ENCODE measurements at regions not wholly inside any gene's neighbourhood (a gene's known extent, or its start where the extent isn't known, plus 50 kb on each side); places are given as distances from the start of the nearest gene placed in this dataset.
A peak's percentile ranks its signal among the peaks of the same experiment; 100 is the strongest.

DNA sequence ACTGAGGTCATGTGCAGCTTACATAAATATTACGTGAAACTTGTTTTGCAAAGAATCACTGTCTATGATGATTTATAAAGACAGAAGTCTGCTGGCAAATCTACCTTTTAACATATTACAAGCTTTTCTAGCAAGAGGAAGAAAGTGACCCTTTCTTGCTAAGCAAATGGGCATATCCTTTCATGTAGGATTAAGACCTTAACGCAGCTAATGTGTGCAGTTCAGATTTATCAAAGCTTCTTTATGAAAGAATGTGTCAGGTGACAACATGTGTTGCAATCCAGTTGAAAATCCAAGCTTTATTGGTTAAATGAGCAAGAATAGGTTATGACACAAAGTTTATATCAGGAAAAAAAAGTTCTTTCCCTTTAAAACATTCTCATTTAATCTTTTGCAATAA, 115.6 kb upstream of the NBEA start:
- no peak overlapping the region for H3K23ac ChIP-seq (ENCODE audit: low read length)
- H2BK120ac ChIP-seq (ENCODE audit: insufficient read depth, low read length, poor library complexity): no peak overlapping the region
- H2AFZ ChIP-seq (ENCODE audit: insufficient read depth, low read length, poor library complexity): no peak overlapping the region
- H3K9me3 ChIP-seq (ENCODE audit: insufficient read depth, low read depth, low read length): no peaks in the 10 kb centered on the region
- no peak for DNase-seq
- H4K8ac ChIP-seq (ENCODE audit: low read depth, low read length): no peak overlapping the region
- H4K12ac ChIP-seq (ENCODE audit: low read depth, low read length): no peak overlapping the region
- no peak overlapping the region for H2AK5ac ChIP-seq (ENCODE audit: low read length)
- H3K18ac ChIP-seq (ENCODE audit: low read length): no peak overlapping the region
- no peak overlapping the region for H3K9ac ChIP-seq (ENCODE audit: low read length)
- no peak overlapping the region for H3K14ac ChIP-seq (ENCODE audit: low read length)
- no peak overlapping the region for H3K4ac ChIP-seq (ENCODE audit: low read depth, low read length)
- no peak overlapping the region for H3K4me3 ChIP-seq (ENCODE audit: low read depth, low read length)
- WGBS (ENCODE audit: extremely low coverage, insufficient coverage, insufficient read length): no CpG with 5 or more reads among the region's 2 CpGs
- no peak overlapping the region for H2BK5ac ChIP-seq (ENCODE audit: low read depth, low read length, poor library complexity)
- H3K4me1 ChIP-seq (ENCODE audit: control insufficient read depth in 1 of 2, insufficient read depth in 2 of 2, low read length in 2 of 2): no peaks in the 10 kb centered on the region
- no peaks in the 10 kb centered on the region for H3K79me1 ChIP-seq (ENCODE audit: low read length)
- no peaks in the 10 kb centered on the region for H3K27me3 ChIP-seq (ENCODE audit: insufficient read depth, low read length)
- H2BK12ac ChIP-seq (ENCODE audit: low read length): no peak overlapping the region
- H3K79me2 ChIP-seq (ENCODE audit: control insufficient read depth, insufficient read depth, low read length, poor library complexity): no peaks in the 10 kb centered on the region
- H3K27ac ChIP-seq (ENCODE audit: low read depth, low read length): no peak overlapping the region
- H3K36me3 ChIP-seq (ENCODE audit: control insufficient read depth in 1 of 2, insufficient read depth in 2 of 2, low read length in 2 of 2): no peaks in the 10 kb centered on the region
- no peak overlapping the region for H4K91ac ChIP-seq (ENCODE audit: low read depth, low read length)
- no peak overlapping the region for H3K4me2 ChIP-seq (ENCODE audit: low read length)

DNA sequence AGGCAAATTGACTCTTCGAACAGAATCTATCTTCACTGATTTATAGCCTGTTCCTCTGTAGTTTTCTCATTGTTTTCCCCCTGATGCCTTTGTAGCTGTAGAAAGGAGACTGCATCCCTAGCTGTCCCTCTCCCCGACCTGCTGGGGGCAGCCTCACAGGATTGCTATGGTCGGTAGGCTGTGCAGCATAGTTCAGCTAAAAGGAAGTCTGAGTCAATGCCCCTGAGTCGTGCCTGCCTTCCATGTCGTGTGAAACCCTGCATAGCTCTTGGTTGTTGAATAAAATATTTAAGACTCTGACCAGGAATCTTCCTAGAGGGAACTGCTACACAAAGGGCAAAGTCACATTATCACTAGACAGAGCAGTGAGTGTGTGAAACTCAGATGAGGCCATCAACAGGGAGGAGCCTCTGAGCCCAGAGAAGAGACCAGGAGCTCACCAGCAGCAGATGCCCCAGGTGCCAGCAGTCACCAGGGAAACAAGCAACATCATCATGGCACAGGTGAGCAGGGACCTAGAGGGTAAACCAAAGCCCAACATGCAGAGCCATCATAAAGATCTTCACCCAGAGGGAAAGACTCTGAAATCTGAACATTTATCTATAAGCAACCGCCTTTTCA, 108.4 kb upstream of the NBEA start:
- no peak overlapping the region for H2AFZ ChIP-seq (ENCODE audit: insufficient read depth, low read length, poor library complexity)
- no peaks in the 10 kb centered on the region for H3K4me1 ChIP-seq (ENCODE audit: control insufficient read depth in 1 of 2, insufficient read depth in 2 of 2, low read length in 2 of 2)
- H3K23ac ChIP-seq (ENCODE audit: low read length): no peak overlapping the region
- no peak overlapping the region for H2BK120ac ChIP-seq (ENCODE audit: insufficient read depth, low read length, poor library complexity)
- H4K91ac ChIP-seq (ENCODE audit: low read depth, low read length): no peak overlapping the region
- H3K36me3 ChIP-seq (ENCODE audit: control insufficient read depth in 1 of 2, insufficient read depth in 2 of 2, low read length in 2 of 2): no peaks in the 10 kb centered on the region
- H4K8ac ChIP-seq (ENCODE audit: low read depth, low read length): no peak overlapping the region
- no peak overlapping the region for H3K4ac ChIP-seq (ENCODE audit: low read depth, low read length)
- H3K27ac ChIP-seq (ENCODE audit: low read depth, low read length): no peak overlapping the region
- no peak overlapping the region for H3K4me3 ChIP-seq (ENCODE audit: low read depth, low read length)
- no peak overlapping the region for H2AK5ac ChIP-seq (ENCODE audit: low read length)
- peak in 1 of 2 donors; percentile 1 for DNase-seq
- H2BK12ac ChIP-seq (ENCODE audit: low read length): no peak overlapping the region
- H3K27me3 ChIP-seq (ENCODE audit: insufficient read depth, low read length): no peaks in the 10 kb centered on the region
- no CpG with 5 or more reads among the region's 6 CpGs for WGBS (ENCODE audit: extremely low coverage, insufficient coverage, insufficient read length)
- no peak overlapping the region for H3K18ac ChIP-seq (ENCODE audit: low read length)
- H3K9me3 ChIP-seq (ENCODE audit: insufficient read depth, low read depth, low read length): no peaks in the 10 kb centered on the region
- no peak overlapping the region for H4K12ac ChIP-seq (ENCODE audit: low read depth, low read length)
- no peaks in the 10 kb centered on the region for H3K79me1 ChIP-seq (ENCODE audit: low read length)
- no peak overlapping the region for H3K14ac ChIP-seq (ENCODE audit: low read length)
- H3K79me2 ChIP-seq (ENCODE audit: control insufficient read depth, insufficient read depth, low read length, poor library complexity): no peaks in the 10 kb centered on the region
- no peak overlapping the region for H2BK5ac ChIP-seq (ENCODE audit: low read depth, low read length, poor library complexity)
- H3K4me2 ChIP-seq (ENCODE audit: low read length): no peak overlapping the region
- no peak overlapping the region for H3K9ac ChIP-seq (ENCODE audit: low read length)

DNA sequence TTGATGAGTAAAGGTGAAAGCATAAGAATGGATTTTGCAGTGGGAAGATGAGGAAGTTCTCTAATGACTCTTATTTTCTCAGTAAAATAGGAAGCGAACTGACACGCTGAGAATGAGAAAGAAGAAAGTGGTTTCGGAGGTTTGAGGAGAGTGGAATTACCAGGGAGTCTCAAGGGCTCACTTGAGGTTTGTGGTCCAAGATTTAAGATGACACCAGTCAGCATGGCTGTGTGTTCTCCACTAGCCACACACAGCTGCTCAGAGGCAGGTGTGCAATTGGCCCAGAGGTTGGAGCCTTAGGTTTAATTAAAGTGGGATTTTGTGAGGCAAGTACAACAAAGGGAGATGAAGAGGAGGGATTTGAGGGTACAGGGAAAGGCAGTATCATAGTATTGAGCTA, 99.6 kb upstream of the NBEA start:
- DNase-seq: no peak
- Histone ChIP-seq H2AK5ac (ENCODE audit: low read length) (no peak overlapping the region), H4K8ac (ENCODE audit: low read depth, low read length) (no peak overlapping the region), H3K79me2 (ENCODE audit: control insufficient read depth, insufficient read depth, low read length, poor library complexity) (no peaks in the 10 kb centered on the region), H4K91ac (ENCODE audit: low read depth, low read length) (no peak overlapping the region), H3K4me1 (ENCODE audit: control insufficient read depth in 1 of 2, insufficient read depth in 2 of 2, low read length in 2 of 2) (no peaks in the 10 kb centered on the region), H2BK120ac (ENCODE audit: insufficient read depth, low read length, poor library complexity) (no peak overlapping the region), H3K9me3 (ENCODE audit: insufficient read depth, low read depth, low read length) (no peaks in the 10 kb centered on the region), H2BK5ac (ENCODE audit: low read depth, low read length, poor library complexity) (no peak overlapping the region), H3K4ac (ENCODE audit: low read depth, low read length) (no peak overlapping the region), H3K4me2 (ENCODE audit: low read length) (no peak overlapping the region), H3K79me1 (ENCODE audit: low read length) (no peaks in the 10 kb centered on the region), H2AFZ (ENCODE audit: insufficient read depth, low read length, poor library complexity) (no peak overlapping the region), H3K27me3 (ENCODE audit: insufficient read depth, low read length) (no peaks in the 10 kb centered on the region), H3K4me3 (ENCODE audit: low read depth, low read length) (no peak overlapping the region), H3K9ac (ENCODE audit: low read length) (no peak overlapping the region), H4K12ac (ENCODE audit: low read depth, low read length) (no peak overlapping the region), H3K14ac (ENCODE audit: low read length) (no peak overlapping the region), H3K36me3 (ENCODE audit: control insufficient read depth in 1 of 2, insufficient read depth in 2 of 2, low read length in 2 of 2) (no peaks in the 10 kb centered on the region), H3K23ac (ENCODE audit: low read length) (no peak overlapping the region), H3K18ac (ENCODE audit: low read length) (no peak overlapping the region), H2BK12ac (ENCODE audit: low read length) (no peak overlapping the region), H3K27ac (ENCODE audit: low read depth, low read length) (no peak overlapping the region)
- no CpG with 5 or more reads among the region's 3 CpGs for WGBS (ENCODE audit: extremely low coverage, insufficient coverage, insufficient read length)

DNA sequence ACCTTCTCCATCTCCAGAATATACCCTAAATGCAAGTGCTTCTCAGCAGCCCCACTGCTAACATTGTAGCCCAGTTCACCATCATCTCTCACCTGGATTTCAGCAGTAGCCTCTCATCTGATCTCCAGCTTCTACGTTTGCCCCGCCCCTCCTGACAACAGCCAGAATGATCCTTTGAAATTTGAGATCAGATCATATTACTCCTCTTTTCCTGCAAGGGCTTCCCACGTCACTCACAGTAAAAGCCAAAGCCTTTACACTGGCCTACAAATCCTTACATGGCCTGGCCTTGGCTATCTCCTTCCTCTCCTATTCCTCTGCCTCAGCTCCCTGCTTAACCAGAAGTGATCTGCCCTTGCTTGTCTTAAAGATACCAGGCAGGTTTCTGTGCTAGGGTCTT, 94.3 kb upstream of the NBEA start:
- no peak overlapping the region for H3K14ac ChIP-seq (ENCODE audit: low read length)
- H2AFZ ChIP-seq (ENCODE audit: insufficient read depth, low read length, poor library complexity): no peak overlapping the region
- no peaks in the 10 kb centered on the region for H3K36me3 ChIP-seq (ENCODE audit: control insufficient read depth in 1 of 2, insufficient read depth in 2 of 2, low read length in 2 of 2)
- no peaks in the 10 kb centered on the region for H3K27me3 ChIP-seq (ENCODE audit: insufficient read depth, low read length)
- H3K18ac ChIP-seq (ENCODE audit: low read length): no peak overlapping the region
- no CpG with 5 or more reads among the region's 3 CpGs for WGBS (ENCODE audit: extremely low coverage, insufficient coverage, insufficient read length)
- H3K23ac ChIP-seq (ENCODE audit: low read length): no peak overlapping the region
- H3K4ac ChIP-seq (ENCODE audit: low read depth, low read length): no peak overlapping the region
- no peak overlapping the region for H3K27ac ChIP-seq (ENCODE audit: low read depth, low read length)
- H3K4me2 ChIP-seq (ENCODE audit: low read length): no peak overlapping the region
- H3K4me3 ChIP-seq (ENCODE audit: low read depth, low read length): no peak overlapping the region
- no peak overlapping the region for H2BK12ac ChIP-seq (ENCODE audit: low read length)
- no peak overlapping the region for H3K9ac ChIP-seq (ENCODE audit: low read length)
- no peak overlapping the region for H2BK5ac ChIP-seq (ENCODE audit: low read depth, low read length, poor library complexity)
- H4K91ac ChIP-seq (ENCODE audit: low read depth, low read length): no peak overlapping the region
- DNase-seq: no peak
- H4K8ac ChIP-seq (ENCODE audit: low read depth, low read length): no peak overlapping the region
- H3K4me1 ChIP-seq (ENCODE audit: control insufficient read depth in 1 of 2, insufficient read depth in 2 of 2, low read length in 2 of 2): no peaks in the 10 kb centered on the region
- no peak overlapping the region for H2BK120ac ChIP-seq (ENCODE audit: insufficient read depth, low read length, poor library complexity)
- H2AK5ac ChIP-seq (ENCODE audit: low read length): no peak overlapping the region
- no peaks in the 10 kb centered on the region for H3K79me1 ChIP-seq (ENCODE audit: low read length)
- H3K9me3 ChIP-seq (ENCODE audit: insufficient read depth, low read depth, low read length): no peaks in the 10 kb centered on the region
- no peaks in the 10 kb centered on the region for H3K79me2 ChIP-seq (ENCODE audit: control insufficient read depth, insufficient read depth, low read length, poor library complexity)
- no peak overlapping the region for H4K12ac ChIP-seq (ENCODE audit: low read depth, low read length)

All from trophoblast cell (in vitro differentiated cells and primary cell).